Cardiac muscle cell (in vitro differentiated cells and primary cell): ENCODE measurements at regions not wholly inside any gene's neighbourhood (a gene's known extent, or its start where the extent isn't known, plus 50 kb on each side); places are given as distances from the start of the nearest gene placed in this dataset.
"Not testable (repeated sequence)": the region's sequence is repeated elsewhere in the genome, so short reads cannot be mapped to it uniquely, and the experiment has no call there.

Experiments used
- DNase-seq, 2 donors: peaks; one replicate each; pipeline versions ENCODE4 v3.0.0 to v3.0.0-alpha.2; 2010 to 2017; ENCODE audit warnings: low read depth in 1 of 2, low spot score in 1 of 2
- H3K27ac ChIP-seq: fragments of 200-600 bp; sonication (generic); 2 replicates; pipeline ENCODE4 v1.5.1; 2016
- H3K27me3 ChIP-seq: fragments of 200-600 bp; sonication (generic); 2 replicates; pipeline ENCODE4 v1.6.0; 2016; ENCODE audit warnings: control low read depth
- H3K36me3 ChIP-seq: fragments of 200-600 bp; sonication (generic); 2 replicates; pipeline ENCODE4 v1.5.1; 2016; ENCODE audit warnings: control low read depth
- H3K4me1 ChIP-seq: fragments of 200-600 bp; sonication (generic); 2 replicates; pipeline ENCODE4 v1.8.1; 2017; ENCODE audit warnings: low read depth, mild to moderate bottlenecking, mixed run types
- H3K4me3 ChIP-seq: fragments of 200-600 bp; sonication (generic); 2 replicates; pipeline ENCODE4 v1.5.1; 2016; ENCODE audit warnings: mild to moderate bottlenecking
- H3K9me3 ChIP-seq: fragments of 200-600 bp; sonication (generic); 2 replicates; pipeline ENCODE4 v1.5.1; 2017; ENCODE audit warnings: low read depth, mild to moderate bottlenecking, control low read depth
- CTCF ChIP-seq: IDR thresholded peaks from 2 replicates; pipeline ENCODE4 v1.5.1; 2012; ENCODE audit warnings: low read depth, mild to moderate bottlenecking, low read length

GRCh38 chr6:67451874-67452273 is 1183.2 kb upstream of the ADGRB3 start:
- Histone ChIP-seq H3K9me3 (no peaks in the 10 kb centered on the region), H3K27ac (no peak overlapping the region), H3K4me1 (peaks cover 6% of the 10 kb centered on the region), H3K27me3 (no peaks in the 10 kb centered on the region), H3K36me3 (no peaks in the 10 kb centered on the region), H3K4me3 (no peak overlapping the region)
- DNase-seq = no peak
- no peak for TF ChIP-seq CTCF

- H3K4me3 ChIP-seq = no peak overlapping the region
- no peak for TF ChIP-seq CTCF
- H3K27me3 ChIP-seq = no peaks in the 10 kb centered on the region
- no peaks in the 10 kb centered on the region for H3K36me3 ChIP-seq
- no peak for DNase-seq
- H3K27ac ChIP-seq = no peak overlapping the region
- H3K4me1 ChIP-seq = peaks cover 6% of the 10 kb centered on the region
- no peaks in the 10 kb centered on the region for H3K9me3 ChIP-seq
Measured at GRCh38 chr6:67450641-67451040, 1184.4 kb upstream of the ADGRB3 start.

GRCh38 chr6:67449602-67450001 is 1185.5 kb upstream of the ADGRB3 start:
- no peak for TF ChIP-seq CTCF
- peak in 1 of 2 donors; percentile 3 for DNase-seq
- Histone ChIP-seq H3K4me3 (no peak overlapping the region), H3K36me3 (no peaks in the 10 kb centered on the region), H3K27me3 (no peaks in the 10 kb centered on the region), H3K4me1 (peaks cover 6% of the 10 kb centered on the region), H3K27ac (no peak overlapping the region), H3K9me3 (no peaks in the 10 kb centered on the region)

GRCh38 chr6:67433124-67433523 is 1202.0 kb upstream of the ADGRB3 start:
- Histone ChIP-seq H3K9me3 (no peaks in the 10 kb centered on the region), H3K4me3 (no peak overlapping the region), H3K36me3 (no peaks in the 10 kb centered on the region), H3K4me1 (no peaks in the 10 kb centered on the region), H3K27ac (no peak overlapping the region), H3K27me3 (no peaks in the 10 kb centered on the region)
- TF ChIP-seq CTCF = no peak
- no peak for DNase-seq

- Histone ChIP-seq H3K36me3 (no peaks in the 10 kb centered on the region), H3K9me3 (no peaks in the 10 kb centered on the region), H3K4me3 (no peak overlapping the region), H3K27me3 (no peaks in the 10 kb centered on the region), H3K4me1 (no peaks in the 10 kb centered on the region), H3K27ac (no peak overlapping the region)
- no peak for DNase-seq
- TF ChIP-seq CTCF = no peak
Measured at GRCh38 chr6:67431076-67431475, 1204.0 kb upstream of the ADGRB3 start.

GRCh38 chr6:67426686-67427085 is 1208.4 kb upstream of the ADGRB3 start:
- not testable (repeated sequence) for DNase-seq, H3K27me3 ChIP-seq, H3K27ac ChIP-seq, H3K4me1 ChIP-seq, H3K4me3 ChIP-seq, H3K9me3 ChIP-seq, H3K36me3 ChIP-seq
